ENCODE measurements at regions not wholly inside any gene's neighbourhood (a gene's known extent, or its start where the extent isn't known, plus 50 kb on each side); places are given as distances from the start of the nearest gene placed in this dataset.

- no peaks in the 10 kb centered on the region for H3K9me3 ChIP-seq (ENCODE audit: control insufficient read depth, low read length)
- peak overlapping the region; percentile 87 for H3K9ac ChIP-seq
- H3K4me2 ChIP-seq (ENCODE audit: low read length): peak overlapping the region; percentile 60
- TF ChIP-seq CTCF (IDR thresholded peaks at IDR 0.05): no peak
- no peaks in the 10 kb centered on the region for H3K4me1 ChIP-seq
- peak overlapping the region; percentile 96 for H2AFZ ChIP-seq
- peak overlapping the region; percentile 77 for H3K27ac ChIP-seq
- no peaks in the 10 kb centered on the region for H3K27me3 ChIP-seq (ENCODE audit: control insufficient read depth, insufficient read depth, low read length)
- H3K79me2 ChIP-seq: no peaks in the 10 kb centered on the region
- H3K4me3 ChIP-seq (ENCODE audit: low read depth, low read length): peak overlapping the region; percentile 67
- no peaks in the 10 kb centered on the region for H3K36me3 ChIP-seq (ENCODE audit: control insufficient read depth, insufficient read depth, low read length)
Measured at GRCh38 chr5:8458038-8458383, 589.1 kb downstream of the MTRR start.

GRCh38 chr5:8461543-8461942 lies 592.6 kb downstream of the MTRR start:
- Histone ChIP-seq H3K9ac (no peak overlapping the region), H3K4me3 (ENCODE audit: low read depth, low read length) (no peak overlapping the region), H3K27me3 (ENCODE audit: control insufficient read depth, insufficient read depth, low read length) (no peaks in the 10 kb centered on the region), H3K79me2 (no peaks in the 10 kb centered on the region), H2AFZ (no peak overlapping the region), H3K9me3 (ENCODE audit: control insufficient read depth, low read length) (no peaks in the 10 kb centered on the region), H3K4me2 (ENCODE audit: low read length) (no peak overlapping the region), H3K36me3 (ENCODE audit: control insufficient read depth, insufficient read depth, low read length) (no peaks in the 10 kb centered on the region), H3K4me1 (no peaks in the 10 kb centered on the region), H3K27ac (no peak overlapping the region)
- no peak for TF ChIP-seq CTCF (IDR thresholded peaks at IDR 0.05)

DNA sequence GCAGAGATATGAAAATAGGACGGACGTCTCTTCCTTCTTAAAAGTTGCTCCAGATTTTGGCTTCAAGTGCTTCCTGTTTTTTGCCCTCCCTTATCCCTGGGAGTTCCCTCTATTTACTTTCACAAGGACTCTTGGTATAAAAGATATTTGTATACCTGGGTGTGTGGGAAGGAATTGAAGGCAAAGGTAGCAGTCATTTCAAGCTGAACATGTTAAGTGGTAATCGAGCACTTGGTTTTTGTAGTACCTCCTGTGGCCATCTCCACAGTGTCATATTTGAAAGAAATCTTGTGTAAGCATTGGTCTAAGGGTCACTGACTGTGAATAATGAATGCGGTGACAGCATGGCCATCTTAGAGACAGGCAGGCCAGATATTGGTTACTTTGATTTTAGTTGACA lies 593.6 kb downstream of the MTRR start:
- Histone ChIP-seq H3K36me3 (ENCODE audit: control insufficient read depth, insufficient read depth, low read length) (no peaks in the 10 kb centered on the region), H3K4me1 (no peaks in the 10 kb centered on the region), H3K27ac (no peak overlapping the region), H3K9ac (no peak overlapping the region), H3K4me2 (ENCODE audit: low read length) (no peak overlapping the region), H3K4me3 (ENCODE audit: low read depth, low read length) (no peak overlapping the region), H3K79me2 (no peaks in the 10 kb centered on the region), H3K9me3 (ENCODE audit: control insufficient read depth, low read length) (no peaks in the 10 kb centered on the region), H3K27me3 (ENCODE audit: control insufficient read depth, insufficient read depth, low read length) (no peaks in the 10 kb centered on the region), H2AFZ (no peak overlapping the region)
- TF ChIP-seq CTCF (IDR thresholded peaks at IDR 0.05): no peak

GRCh38 chr5:8470489-8470888 lies 601.5 kb downstream of the MTRR start:
- Histone ChIP-seq H3K27ac (no peak overlapping the region), H3K9ac (no peak overlapping the region), H3K4me2 (ENCODE audit: low read length) (no peak overlapping the region), H3K79me2 (no peaks in the 10 kb centered on the region), H3K9me3 (ENCODE audit: control insufficient read depth, low read length) (no peaks in the 10 kb centered on the region), H2AFZ (no peak overlapping the region), H3K36me3 (ENCODE audit: control insufficient read depth, insufficient read depth, low read length) (no peaks in the 10 kb centered on the region), H3K27me3 (ENCODE audit: control insufficient read depth, insufficient read depth, low read length) (no peaks in the 10 kb centered on the region), H3K4me1 (no peaks in the 10 kb centered on the region), H3K4me3 (ENCODE audit: low read depth, low read length) (no peak overlapping the region)
- no peak for TF ChIP-seq CTCF (IDR thresholded peaks at IDR 0.05)

GRCh38 chr5:8471581-8471980 lies 602.6 kb downstream of the MTRR start:
- Histone ChIP-seq H2AFZ (no peak overlapping the region), H3K4me3 (ENCODE audit: low read depth, low read length) (no peak overlapping the region), H3K9me3 (ENCODE audit: control insufficient read depth, low read length) (no peaks in the 10 kb centered on the region), H3K4me2 (ENCODE audit: low read length) (no peak overlapping the region), H3K27me3 (ENCODE audit: control insufficient read depth, insufficient read depth, low read length) (no peaks in the 10 kb centered on the region), H3K9ac (no peak overlapping the region), H3K4me1 (no peaks in the 10 kb centered on the region), H3K79me2 (no peaks in the 10 kb centered on the region), H3K36me3 (ENCODE audit: control insufficient read depth, insufficient read depth, low read length) (no peaks in the 10 kb centered on the region), H3K27ac (no peak overlapping the region)
- no peak for TF ChIP-seq CTCF (IDR thresholded peaks at IDR 0.05)

All from parathyroid adenoma (tissue), 2 donors.